ENCODE measurements at regions not wholly inside any gene's neighbourhood (a gene's known extent, or its start where the extent isn't known, plus 50 kb on each side); places are given as distances from the start of the nearest gene placed in this dataset.
"Not testable (repeated sequence)": the region's sequence is repeated elsewhere in the genome, so short reads cannot be mapped to it uniquely, and the experiment has no call there.

- not testable (repeated sequence) for H3K4me1 Mint-ChIP-seq
Observed at GRCh38 chr22:10687256-10687655, 4840.7 kb upstream of the OR11H1 start.

GRCh38 chr22:10698836-10699235, 4829.2 kb upstream of the OR11H1 start:
- H3T11ph ChIP-seq (ENCODE audit: low read length); DNase-seq; H3K18ac ChIP-seq (ENCODE audit: insufficient read length, low read depth, low read length); H3K23ac ChIP-seq (ENCODE audit: insufficient read length, low read depth, low read length); H3K27me3 ChIP-seq (ENCODE audit: insufficient read depth, low read length); H3K4me1 ChIP-seq (ENCODE audit: insufficient read depth, low read length); H3K27me3 Mint-ChIP-seq (ENCODE audit: low read depth); H3K14ac ChIP-seq (ENCODE audit: insufficient read depth, low read length); H3K27ac ChIP-seq (ENCODE audit: insufficient read length, low read depth, low read length); H3K56ac ChIP-seq (ENCODE audit: insufficient read length, low read depth, low read length); H4K5ac ChIP-seq (ENCODE audit: insufficient read length, low read depth, low read length); H3K79me2 ChIP-seq (ENCODE audit: insufficient read depth, low read length); H3K4me2 ChIP-seq (ENCODE audit: insufficient read depth, insufficient read length, low read length); H2BK12ac ChIP-seq (ENCODE audit: insufficient read length, low read depth, low read length); H2AFZ ChIP-seq (ENCODE audit: low read length); H3K4ac ChIP-seq (ENCODE audit: low read depth, low read length); H2BK15ac ChIP-seq (ENCODE audit: low read depth, low read length); H4K8ac ChIP-seq (replicated peaks; ENCODE audit: insufficient read length, low read depth, low read length); H3K36me3 Mint-ChIP-seq (ENCODE audit: insufficient read depth in 1 of 3, low read depth in 3 of 3); H3K9me3 ChIP-seq (ENCODE audit: control insufficient read depth, low read depth, low read length); H2BK120ac ChIP-seq (ENCODE audit: low read depth, low read length, poor library complexity, severe bottlenecking); H3K4me1 Mint-ChIP-seq; H3K9ac ChIP-seq (ENCODE audit: extremely low read depth, insufficient read length, low read length); H3K79me1 ChIP-seq (ENCODE audit: insufficient read depth, low read depth, low read length, poor library complexity, severe bottlenecking); H2AK5ac ChIP-seq (ENCODE audit: insufficient read length, low read length); H2BK20ac ChIP-seq (ENCODE audit: low read depth, low read length, poor library complexity, severe bottlenecking); H3K27ac Mint-ChIP-seq; H2BK5ac ChIP-seq (ENCODE audit: insufficient read length, low read length); H4K91ac ChIP-seq (ENCODE audit: insufficient read length, low read depth, low read length); H3K23me2 ChIP-seq (ENCODE audit: insufficient read length, low read depth, low read length, poor library complexity, severe bottlenecking); H3K4me3 Mint-ChIP-seq; H4K20me1 ChIP-seq (ENCODE audit: control insufficient read depth, insufficient read depth, insufficient read length): not testable (repeated sequence)
- H3K9me3 Mint-ChIP-seq, result peaks cover 6 to 10% of the 10 kb centered on the region in 2 experiments
- WGBS (ENCODE audit: extremely low coverage, insufficient read length, low lambda C conversion rate), result no CpG with 5 or more reads among the region's 45 CpGs

More at GRCh38 chr22:10687256-10687655, 4840.7 kb upstream of the OR11H1 start:
- H3K27me3 Mint-ChIP-seq (ENCODE audit: low read depth); H4K8ac ChIP-seq (replicated peaks; ENCODE audit: insufficient read length, low read depth, low read length); H3K4me3 Mint-ChIP-seq; H3K18ac ChIP-seq (ENCODE audit: insufficient read length, low read depth, low read length); H3K9ac ChIP-seq (ENCODE audit: extremely low read depth, insufficient read length, low read length); H2AK5ac ChIP-seq (ENCODE audit: insufficient read length, low read length); H3K23me2 ChIP-seq (ENCODE audit: insufficient read length, low read depth, low read length, poor library complexity, severe bottlenecking); H2BK15ac ChIP-seq (ENCODE audit: low read depth, low read length); H3T11ph ChIP-seq (ENCODE audit: low read length); H3K56ac ChIP-seq (ENCODE audit: insufficient read length, low read depth, low read length); H2BK20ac ChIP-seq (ENCODE audit: low read depth, low read length, poor library complexity, severe bottlenecking); H3K27ac ChIP-seq (ENCODE audit: insufficient read length, low read depth, low read length); H3K79me2 ChIP-seq (ENCODE audit: insufficient read depth, low read length); H3K27me3 ChIP-seq (ENCODE audit: insufficient read depth, low read length); H3K14ac ChIP-seq (ENCODE audit: insufficient read depth, low read length); H4K91ac ChIP-seq (ENCODE audit: insufficient read length, low read depth, low read length); H3K27ac Mint-ChIP-seq; H4K5ac ChIP-seq (ENCODE audit: insufficient read length, low read depth, low read length); H3K23ac ChIP-seq (ENCODE audit: insufficient read length, low read depth, low read length); H2BK5ac ChIP-seq (ENCODE audit: insufficient read length, low read length); H3K79me1 ChIP-seq (ENCODE audit: insufficient read depth, low read depth, low read length, poor library complexity, severe bottlenecking); H3K4me1 ChIP-seq (ENCODE audit: insufficient read depth, low read length); H4K20me1 ChIP-seq (ENCODE audit: control insufficient read depth, insufficient read depth, insufficient read length); H2BK120ac ChIP-seq (ENCODE audit: low read depth, low read length, poor library complexity, severe bottlenecking); H3K4ac ChIP-seq (ENCODE audit: low read depth, low read length); H3K36me3 Mint-ChIP-seq (ENCODE audit: insufficient read depth in 1 of 3, low read depth in 3 of 3); H3K4me2 ChIP-seq (ENCODE audit: insufficient read depth, insufficient read length, low read length); DNase-seq; H2AFZ ChIP-seq (ENCODE audit: low read length); H3K9me3 ChIP-seq (ENCODE audit: control insufficient read depth, low read depth, low read length); H2BK12ac ChIP-seq (ENCODE audit: insufficient read length, low read depth, low read length): not testable (repeated sequence)
- H3K9me3 Mint-ChIP-seq, result peaks cover 4 to 11% of the 10 kb centered on the region in 2 experiments
- no CpG with 5 or more reads among the region's 4 CpGs for WGBS (ENCODE audit: extremely low coverage, insufficient read length, low lambda C conversion rate)
